GM23338 (cell line): ENCODE measurements at regions not wholly inside any gene's neighbourhood (a gene's known extent, or its start where the extent isn't known, plus 50 kb on each side); places are given as distances from the start of the nearest gene placed in this dataset.

Source experiments
- ATAC-seq: fragments of 200-7000 bp; cut with Tn5 transposase; 3 replicates; pipeline ENCODE4 v1.9.1; 2020
- DNase-seq: peaks from one replicate; pipeline ENCODE4 v3.0.0-alpha.2; 2015; ENCODE audit warnings: low spot score
- H2AFZ ChIP-seq: fragments of 200-600 bp; sonication (generic); 2 replicates; pipeline ENCODE4 v1.8.0; 2016; ENCODE audit warnings: antibody characterized with exemption, mild to moderate bottlenecking, moderate library complexity
- H3F3A ChIP-seq: fragments of 200-600 bp; sonication (generic); replicated peaks from 2 replicates; pipeline ENCODE4 v1.8.0; 2017; ENCODE audit warnings: antibody characterized with exemption, mixed run types, low read depth
- H3K27ac ChIP-seq: fragments of 200-600 bp; sonication (generic); 2 replicates; pipeline ENCODE4 v1.6.1; 2016; ENCODE audit warnings: low read depth
- H3K27me3 ChIP-seq: fragments of 200-600 bp; sonication (generic); 2 replicates; pipeline ENCODE4 v1.8.0; 2016; ENCODE audit warnings: mild to moderate bottlenecking, mixed run types, moderate library complexity; ENCODE audit not compliant: insufficient read depth
- H3K36me3 ChIP-seq: fragments of 200-600 bp; sonication (generic); 2 replicates; pipeline ENCODE4 v1.8.0; 2016; ENCODE audit warnings: mild to moderate bottlenecking; ENCODE audit not compliant: insufficient read depth
- H3K4me1 ChIP-seq: fragments of 200-600 bp; sonication (generic); 2 replicates; pipeline ENCODE4 v1.8.0; 2016; ENCODE audit warnings: mild to moderate bottlenecking, moderate library complexity; ENCODE audit not compliant: insufficient read depth
- H3K4me2 ChIP-seq: fragments of 200-600 bp; sonication (generic); 2 replicates; pipeline ENCODE4 v1.7.1; 2017; ENCODE audit warnings: mixed run types
- H3K4me3 ChIP-seq: fragments of 200-600 bp; sonication (generic); 2 replicates; pipeline ENCODE4 v1.6.1; 2016; ENCODE audit warnings: mixed run types
- H3K79me2 ChIP-seq: fragments of 200-600 bp; sonication (generic); replicated peaks from 2 replicates; pipeline ENCODE4 v1.8.0; 2017; ENCODE audit warnings: mild to moderate bottlenecking; ENCODE audit not compliant: insufficient read depth
- H3K9me2 ChIP-seq: fragments of 200-600 bp; sonication (generic); 2 replicates; pipeline ENCODE4 v1.8.0; 2017; ENCODE audit not compliant: insufficient read depth
- H4K20me1 ChIP-seq: fragments of 200-600 bp; sonication (generic); replicated peaks from 2 replicates; pipeline ENCODE4 v1.8.0; 2017; ENCODE audit warnings: mild to moderate bottlenecking; ENCODE audit not compliant: insufficient read depth
- H3K27ac Mint-ChIP-seq: 2 replicates; pipeline ENCODE4 v1.8.0; 2020; ENCODE audit warnings: inconsistent platforms, mild to moderate bottlenecking, moderate library complexity, mixed read lengths
- H3K27me3 Mint-ChIP-seq: 3 replicates; pipeline ENCODE4 v1.8.0; 2022; ENCODE audit warnings: low read depth, mild to moderate bottlenecking, moderate library complexity, mixed read lengths, inconsistent platforms; ENCODE audit not compliant: insufficient read depth, poor library complexity
- H3K36me3 Mint-ChIP-seq: 3 replicates; pipeline ENCODE4 v1.8.0; 2021; ENCODE audit warnings: low read depth, mild to moderate bottlenecking, inconsistent platforms, moderate library complexity, mixed read lengths
- H3K4me1 Mint-ChIP-seq: 3 replicates; pipeline ENCODE4 v1.8.0; 2020; ENCODE audit warnings: mild to moderate bottlenecking, inconsistent platforms, mixed read lengths
- H3K4me3 Mint-ChIP-seq: 3 replicates; pipeline ENCODE4 v1.8.0; 2021; ENCODE audit warnings: moderate library complexity, mild to moderate bottlenecking, inconsistent platforms, mixed read lengths
- H3K9me3 Mint-ChIP-seq: 3 replicates; pipeline ENCODE4 v1.8.0; 2020; ENCODE audit warnings: moderate library complexity, mild to moderate bottlenecking, inconsistent platforms, mixed read lengths
- CREB1 ChIP-seq: fragments of 250-450 bp; sonication (Bioruptor Pico); IDR thresholded peaks from 2 replicates; pipeline ENCODE4 v1.5.0; 2020; ENCODE audit warnings: low read depth, mild to moderate bottlenecking, moderate library complexity
- EZH2phosphoT487 ChIP-seq: fragments of 200-600 bp; sonication (generic); IDR thresholded peaks from one replicate; pipeline ENCODE4 v1.8.1; 2018; ENCODE audit warnings: antibody characterized with exemption; ENCODE audit not compliant: unreplicated experiment
- JUNB ChIP-seq: IDR thresholded peaks from one replicate; pipeline ENCODE4 v1.6.1; 2016; ENCODE audit warnings: antibody characterized with exemption; ENCODE audit not compliant: unreplicated experiment
- NANOG ChIP-seq: IDR thresholded peaks from 2 replicates; pipeline ENCODE4 v1.6.1; 2016; ENCODE audit warnings: antibody characterized with exemption, borderline replicate concordance
- POLR2AphosphoS5 ChIP-seq: IDR thresholded peaks from 2 replicates; pipeline ENCODE4 v1.6.1; 2016; ENCODE audit warnings: antibody characterized with exemption, low read depth
- STAT1 ChIP-seq: IDR thresholded peaks from one replicate; pipeline ENCODE4 v1.6.1; 2016; ENCODE audit warnings: antibody characterized with exemption; ENCODE audit not compliant: unreplicated experiment
- TF ChIP-seq, protein P1 (sequence below), 2 experiments: fragments of 200-600 bp in 1 of 2; sonication (generic) in 1 of 2; conservative IDR thresholded peaks; 2 replicates each; pipeline versions ENCODE4 v1.5.1 to v1.6.1; 2016 to 2017; ENCODE audit warnings: antibody characterized with exemption in 2 of 2, low read depth in 2 of 2, mild to moderate bottlenecking in 2 of 2, moderate library complexity in 1 of 2
- TF ChIP-seq, protein P2 (sequence below): IDR thresholded peaks from one replicate; pipeline ENCODE4 v1.6.1; 2018; ENCODE audit warnings: antibody characterized with exemption; ENCODE audit not compliant: unreplicated experiment
- TF ChIP-seq, protein P3 (sequence below): IDR thresholded peaks from 2 replicates; pipeline ENCODE4 v1.6.1; 2016; ENCODE audit warnings: antibody characterized with exemption
- TF ChIP-seq, protein P4 (sequence below): fragments of 250-450 bp; sonication (Bioruptor Pico); IDR thresholded peaks from 2 replicates; pipeline ENCODE4 v1.5.0; 2020; ENCODE audit warnings: mild to moderate bottlenecking, moderate library complexity

DNA sequence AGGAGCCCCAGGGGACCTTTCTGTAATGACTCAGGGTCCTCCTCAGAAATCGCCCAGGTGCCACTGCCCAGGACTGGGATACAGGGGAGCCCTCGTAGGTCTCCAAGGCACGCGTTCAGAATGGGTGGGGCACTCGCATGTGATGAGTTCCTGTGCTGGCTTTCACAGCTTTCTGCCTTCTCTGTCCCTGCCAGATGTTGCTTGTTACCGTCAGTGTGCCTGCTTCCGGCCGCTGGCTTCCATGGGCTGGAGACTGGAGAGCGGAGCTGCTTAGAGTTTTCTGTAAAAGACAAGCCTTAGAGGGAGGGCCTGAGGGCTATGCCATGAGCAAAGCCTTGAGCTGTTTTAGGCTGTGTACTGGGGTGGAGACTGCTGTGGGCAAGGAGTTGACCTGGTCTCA, 75.0 kb upstream of the SLC24A4 start (continued):
- no peak for TF ChIP-seq POLR2AphosphoS5
- TF ChIP-seq, protein P1, sequence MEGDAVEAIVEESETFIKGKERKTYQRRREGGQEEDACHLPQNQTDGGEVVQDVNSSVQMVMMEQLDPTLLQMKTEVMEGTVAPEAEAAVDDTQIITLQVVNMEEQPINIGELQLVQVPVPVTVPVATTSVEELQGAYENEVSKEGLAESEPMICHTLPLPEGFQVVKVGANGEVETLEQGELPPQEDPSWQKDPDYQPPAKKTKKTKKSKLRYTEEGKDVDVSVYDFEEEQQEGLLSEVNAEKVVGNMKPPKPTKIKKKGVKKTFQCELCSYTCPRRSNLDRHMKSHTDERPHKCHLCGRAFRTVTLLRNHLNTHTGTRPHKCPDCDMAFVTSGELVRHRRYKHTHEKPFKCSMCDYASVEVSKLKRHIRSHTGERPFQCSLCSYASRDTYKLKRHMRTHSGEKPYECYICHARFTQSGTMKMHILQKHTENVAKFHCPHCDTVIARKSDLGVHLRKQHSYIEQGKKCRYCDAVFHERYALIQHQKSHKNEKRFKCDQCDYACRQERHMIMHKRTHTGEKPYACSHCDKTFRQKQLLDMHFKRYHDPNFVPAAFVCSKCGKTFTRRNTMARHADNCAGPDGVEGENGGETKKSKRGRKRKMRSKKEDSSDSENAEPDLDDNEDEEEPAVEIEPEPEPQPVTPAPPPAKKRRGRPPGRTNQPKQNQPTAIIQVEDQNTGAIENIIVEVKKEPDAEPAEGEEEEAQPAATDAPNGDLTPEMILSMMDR (conservative IDR thresholded peaks at IDR 0.05; ENCODE audit: low read depth in 2 of 2), result no peak

DNA sequence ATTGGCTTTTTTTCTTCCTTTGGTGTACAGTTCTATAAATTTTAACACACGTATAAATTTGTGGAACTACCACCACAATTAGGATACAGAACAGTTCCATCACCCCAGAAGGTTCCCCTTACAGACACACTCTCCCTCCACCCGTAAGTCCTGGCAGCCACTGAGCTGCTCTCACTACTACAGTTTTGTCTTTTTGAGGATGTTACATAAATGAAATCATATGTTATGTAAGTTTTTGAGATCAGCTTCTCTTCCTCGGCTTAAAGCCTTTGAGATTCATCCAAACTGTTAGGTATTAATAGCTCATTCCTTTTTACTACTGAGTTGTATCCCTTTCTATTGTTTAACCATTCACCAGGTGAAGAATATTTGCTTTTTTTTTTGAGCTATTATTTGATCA, 74.3 kb upstream of the SLC24A4 start:
- peaks cover 5% of the 10 kb centered on the region; the same call in 1 of the 2 replicates for H3K4me1 ChIP-seq
- no peak overlapping the region for H2AFZ ChIP-seq
- ATAC-seq, result no peak
- TF ChIP-seq JUNB, result no peak
- no peak for TF ChIP-seq EZH2phosphoT487
- TF ChIP-seq, protein P1 (conservative IDR thresholded peaks at IDR 0.05; ENCODE audit: low read depth in 2 of 2), result no peak
- TF ChIP-seq, protein P2, sequence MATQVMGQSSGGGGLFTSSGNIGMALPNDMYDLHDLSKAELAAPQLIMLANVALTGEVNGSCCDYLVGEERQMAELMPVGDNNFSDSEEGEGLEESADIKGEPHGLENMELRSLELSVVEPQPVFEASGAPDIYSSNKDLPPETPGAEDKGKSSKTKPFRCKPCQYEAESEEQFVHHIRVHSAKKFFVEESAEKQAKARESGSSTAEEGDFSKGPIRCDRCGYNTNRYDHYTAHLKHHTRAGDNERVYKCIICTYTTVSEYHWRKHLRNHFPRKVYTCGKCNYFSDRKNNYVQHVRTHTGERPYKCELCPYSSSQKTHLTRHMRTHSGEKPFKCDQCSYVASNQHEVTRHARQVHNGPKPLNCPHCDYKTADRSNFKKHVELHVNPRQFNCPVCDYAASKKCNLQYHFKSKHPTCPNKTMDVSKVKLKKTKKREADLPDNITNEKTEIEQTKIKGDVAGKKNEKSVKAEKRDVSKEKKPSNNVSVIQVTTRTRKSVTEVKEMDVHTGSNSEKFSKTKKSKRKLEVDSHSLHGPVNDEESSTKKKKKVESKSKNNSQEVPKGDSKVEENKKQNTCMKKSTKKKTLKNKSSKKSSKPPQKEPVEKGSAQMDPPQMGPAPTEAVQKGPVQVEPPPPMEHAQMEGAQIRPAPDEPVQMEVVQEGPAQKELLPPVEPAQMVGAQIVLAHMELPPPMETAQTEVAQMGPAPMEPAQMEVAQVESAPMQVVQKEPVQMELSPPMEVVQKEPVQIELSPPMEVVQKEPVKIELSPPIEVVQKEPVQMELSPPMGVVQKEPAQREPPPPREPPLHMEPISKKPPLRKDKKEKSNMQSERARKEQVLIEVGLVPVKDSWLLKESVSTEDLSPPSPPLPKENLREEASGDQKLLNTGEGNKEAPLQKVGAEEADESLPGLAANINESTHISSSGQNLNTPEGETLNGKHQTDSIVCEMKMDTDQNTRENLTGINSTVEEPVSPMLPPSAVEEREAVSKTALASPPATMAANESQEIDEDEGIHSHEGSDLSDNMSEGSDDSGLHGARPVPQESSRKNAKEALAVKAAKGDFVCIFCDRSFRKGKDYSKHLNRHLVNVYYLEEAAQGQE, result no peak
- TF ChIP-seq, protein P3, sequence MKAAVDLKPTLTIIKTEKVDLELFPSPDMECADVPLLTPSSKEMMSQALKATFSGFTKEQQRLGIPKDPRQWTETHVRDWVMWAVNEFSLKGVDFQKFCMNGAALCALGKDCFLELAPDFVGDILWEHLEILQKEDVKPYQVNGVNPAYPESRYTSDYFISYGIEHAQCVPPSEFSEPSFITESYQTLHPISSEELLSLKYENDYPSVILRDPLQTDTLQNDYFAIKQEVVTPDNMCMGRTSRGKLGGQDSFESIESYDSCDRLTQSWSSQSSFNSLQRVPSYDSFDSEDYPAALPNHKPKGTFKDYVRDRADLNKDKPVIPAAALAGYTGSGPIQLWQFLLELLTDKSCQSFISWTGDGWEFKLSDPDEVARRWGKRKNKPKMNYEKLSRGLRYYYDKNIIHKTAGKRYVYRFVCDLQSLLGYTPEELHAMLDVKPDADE, result no peak
- TF ChIP-seq NANOG, result no peak
- no peak for TF ChIP-seq CREB1 (CRISPR knock-in tag)
- TF ChIP-seq, protein P4, sequence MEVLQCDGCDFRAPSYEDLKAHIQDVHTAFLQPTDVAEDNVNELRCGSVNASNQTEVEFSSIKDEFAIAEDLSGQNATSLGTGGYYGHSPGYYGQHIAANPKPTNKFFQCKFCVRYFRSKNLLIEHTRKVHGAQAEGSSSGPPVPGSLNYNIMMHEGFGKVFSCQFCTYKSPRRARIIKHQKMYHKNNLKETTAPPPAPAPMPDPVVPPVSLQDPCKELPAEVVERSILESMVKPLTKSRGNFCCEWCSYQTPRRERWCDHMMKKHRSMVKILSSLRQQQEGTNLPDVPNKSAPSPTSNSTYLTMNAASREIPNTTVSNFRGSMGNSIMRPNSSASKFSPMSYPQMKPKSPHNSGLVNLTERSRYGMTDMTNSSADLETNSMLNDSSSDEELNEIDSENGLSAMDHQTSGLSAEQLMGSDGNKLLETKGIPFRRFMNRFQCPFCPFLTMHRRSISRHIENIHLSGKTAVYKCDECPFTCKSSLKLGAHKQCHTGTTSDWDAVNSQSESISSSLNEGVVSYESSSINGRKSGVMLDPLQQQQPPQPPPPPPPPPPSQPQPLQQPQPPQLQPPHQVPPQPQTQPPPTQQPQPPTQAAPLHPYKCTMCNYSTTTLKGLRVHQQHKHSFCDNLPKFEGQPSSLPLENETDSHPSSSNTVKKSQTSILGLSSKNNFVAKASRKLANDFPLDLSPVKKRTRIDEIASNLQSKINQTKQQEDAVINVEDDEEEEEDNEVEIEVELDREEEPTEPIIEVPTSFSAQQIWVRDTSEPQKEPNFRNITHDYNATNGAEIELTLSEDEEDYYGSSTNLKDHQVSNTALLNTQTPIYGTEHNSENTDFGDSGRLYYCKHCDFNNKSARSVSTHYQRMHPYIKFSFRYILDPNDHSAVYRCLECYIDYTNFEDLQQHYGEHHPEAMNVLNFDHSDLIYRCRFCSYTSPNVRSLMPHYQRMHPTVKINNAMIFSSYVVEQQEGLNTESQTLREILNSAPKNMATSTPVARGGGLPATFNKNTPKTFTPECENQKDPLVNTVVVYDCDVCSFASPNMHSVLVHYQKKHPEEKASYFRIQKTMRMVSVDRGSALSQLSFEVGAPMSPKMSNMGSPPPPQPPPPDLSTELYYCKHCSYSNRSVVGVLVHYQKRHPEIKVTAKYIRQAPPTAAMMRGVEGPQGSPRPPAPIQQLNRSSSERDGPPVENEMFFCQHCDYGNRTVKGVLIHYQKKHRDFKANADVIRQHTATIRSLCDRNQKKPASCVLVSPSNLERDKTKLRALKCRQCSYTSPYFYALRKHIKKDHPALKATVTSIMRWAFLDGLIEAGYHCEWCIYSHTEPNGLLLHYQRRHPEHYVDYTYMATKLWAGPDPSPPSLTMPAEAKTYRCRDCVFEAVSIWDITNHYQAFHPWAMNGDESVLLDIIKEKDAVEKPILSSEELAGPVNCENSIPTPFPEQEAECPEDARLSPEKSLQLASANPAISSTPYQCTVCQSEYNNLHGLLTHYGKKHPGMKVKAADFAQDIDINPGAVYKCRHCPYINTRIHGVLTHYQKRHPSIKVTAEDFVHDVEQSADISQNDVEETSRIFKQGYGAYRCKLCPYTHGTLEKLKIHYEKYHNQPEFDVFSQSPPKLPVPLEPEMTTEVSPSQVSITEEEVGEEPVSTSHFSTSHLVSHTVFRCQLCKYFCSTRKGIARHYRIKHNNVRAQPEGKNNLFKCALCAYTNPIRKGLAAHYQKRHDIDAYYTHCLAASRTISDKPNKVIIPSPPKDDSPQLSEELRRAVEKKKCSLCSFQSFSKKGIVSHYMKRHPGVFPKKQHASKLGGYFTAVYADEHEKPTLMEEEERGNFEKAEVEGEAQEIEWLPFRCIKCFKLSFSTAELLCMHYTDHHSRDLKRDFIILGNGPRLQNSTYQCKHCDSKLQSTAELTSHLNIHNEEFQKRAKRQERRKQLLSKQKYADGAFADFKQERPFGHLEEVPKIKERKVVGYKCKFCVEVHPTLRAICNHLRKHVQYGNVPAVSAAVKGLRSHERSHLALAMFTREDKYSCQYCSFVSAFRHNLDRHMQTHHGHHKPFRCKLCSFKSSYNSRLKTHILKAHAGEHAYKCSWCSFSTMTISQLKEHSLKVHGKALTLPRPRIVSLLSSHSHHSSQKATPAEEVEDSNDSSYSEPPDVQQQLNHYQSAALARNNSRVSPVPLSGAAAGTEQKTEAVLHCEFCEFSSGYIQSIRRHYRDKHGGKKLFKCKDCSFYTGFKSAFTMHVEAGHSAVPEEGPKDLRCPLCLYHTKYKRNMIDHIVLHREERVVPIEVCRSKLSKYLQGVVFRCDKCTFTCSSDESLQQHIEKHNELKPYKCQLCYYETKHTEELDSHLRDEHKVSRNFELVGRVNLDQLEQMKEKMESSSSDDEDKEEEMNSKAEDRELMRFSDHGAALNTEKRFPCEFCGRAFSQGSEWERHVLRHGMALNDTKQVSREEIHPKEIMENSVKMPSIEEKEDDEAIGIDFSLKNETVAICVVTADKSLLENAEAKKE (CRISPR knock-in tag), result no peak
- no peak for TF ChIP-seq POLR2AphosphoS5
- no peak for TF ChIP-seq STAT1

More for the DNA sequence above, 74.3 kb upstream of the SLC24A4 start:
- Histone ChIP-seq H3K9me2 (no peaks in the 10 kb centered on the region), H3F3A (no peaks in the 10 kb centered on the region; the same call in 1 of the 2 replicates), H4K20me1 (no peaks in the 10 kb centered on the region), H3K4me3 (no peak overlapping the region), H3K36me3 (no peaks in the 10 kb centered on the region), H3K27me3 (peaks cover 11% of the 10 kb centered on the region; the same call in 1 of the 2 replicates), H3K79me2 (no peaks in the 10 kb centered on the region), H3K4me2 (no peak overlapping the region), H3K27ac (no peak overlapping the region)
- Mint-ChIP-seq H3K27me3 (peaks cover 22% of the 10 kb centered on the region), H3K36me3 (peaks cover 21% of the 10 kb centered on the region), H3K9me3 (peaks cover 40% of the 10 kb centered on the region), H3K4me3 (no peak overlapping the region), H3K27ac (no peak overlapping the region), H3K4me1 (peaks cover 20% of the 10 kb centered on the region)
- DNase-seq, result no peak
